ENCODE measurements at regions not wholly inside any gene's neighbourhood (a gene's known extent, or its start where the extent isn't known, plus 50 kb on each side); places are given as distances from the start of the nearest gene placed in this dataset.

DNA sequence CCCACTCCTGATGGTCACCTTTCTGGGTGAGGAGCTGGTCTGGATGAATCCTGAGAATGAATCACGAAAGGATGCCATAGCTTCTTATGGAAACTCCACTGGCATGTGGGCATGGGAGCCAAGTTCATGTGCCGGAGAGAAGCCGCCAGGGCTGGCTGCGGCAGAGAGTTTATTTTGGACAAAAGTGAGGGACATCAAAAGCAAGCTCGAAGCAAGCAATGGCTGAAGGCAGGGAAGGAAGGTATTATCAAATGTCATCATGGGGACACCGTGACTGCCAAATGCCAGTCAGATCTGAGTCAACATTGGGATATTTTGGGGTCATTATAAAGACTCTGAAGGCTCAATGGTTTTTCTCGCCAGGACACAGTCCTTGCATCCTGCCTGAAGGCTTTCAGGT, 249.1 kb downstream of the QKI start:
- no peak for TF ChIP-seq EZH2 (IDR thresholded peaks at IDR 0.05; ENCODE audit: insufficient read depth, low read length)
- TF ChIP-seq, protein P1, sequence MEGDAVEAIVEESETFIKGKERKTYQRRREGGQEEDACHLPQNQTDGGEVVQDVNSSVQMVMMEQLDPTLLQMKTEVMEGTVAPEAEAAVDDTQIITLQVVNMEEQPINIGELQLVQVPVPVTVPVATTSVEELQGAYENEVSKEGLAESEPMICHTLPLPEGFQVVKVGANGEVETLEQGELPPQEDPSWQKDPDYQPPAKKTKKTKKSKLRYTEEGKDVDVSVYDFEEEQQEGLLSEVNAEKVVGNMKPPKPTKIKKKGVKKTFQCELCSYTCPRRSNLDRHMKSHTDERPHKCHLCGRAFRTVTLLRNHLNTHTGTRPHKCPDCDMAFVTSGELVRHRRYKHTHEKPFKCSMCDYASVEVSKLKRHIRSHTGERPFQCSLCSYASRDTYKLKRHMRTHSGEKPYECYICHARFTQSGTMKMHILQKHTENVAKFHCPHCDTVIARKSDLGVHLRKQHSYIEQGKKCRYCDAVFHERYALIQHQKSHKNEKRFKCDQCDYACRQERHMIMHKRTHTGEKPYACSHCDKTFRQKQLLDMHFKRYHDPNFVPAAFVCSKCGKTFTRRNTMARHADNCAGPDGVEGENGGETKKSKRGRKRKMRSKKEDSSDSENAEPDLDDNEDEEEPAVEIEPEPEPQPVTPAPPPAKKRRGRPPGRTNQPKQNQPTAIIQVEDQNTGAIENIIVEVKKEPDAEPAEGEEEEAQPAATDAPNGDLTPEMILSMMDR (IDR thresholded peaks at IDR 0.05; ENCODE audit: insufficient read depth, low read depth, low read length): no peak
